HG02642 (cell line): ENCODE measurements at regions not wholly inside any gene's neighbourhood (a gene's known extent, or its start where the extent isn't known, plus 50 kb on each side); places are given as distances from the start of the nearest gene placed in this dataset.

Experiments used
- ATAC-seq: cut with Tn5 transposase; IDR thresholded peaks from one replicate; pipeline ENCODE4 v1.9.1; 2021; ENCODE audit warnings: mild to moderate bottlenecking; ENCODE audit not compliant: unreplicated experiment, poor library complexity

DNA sequence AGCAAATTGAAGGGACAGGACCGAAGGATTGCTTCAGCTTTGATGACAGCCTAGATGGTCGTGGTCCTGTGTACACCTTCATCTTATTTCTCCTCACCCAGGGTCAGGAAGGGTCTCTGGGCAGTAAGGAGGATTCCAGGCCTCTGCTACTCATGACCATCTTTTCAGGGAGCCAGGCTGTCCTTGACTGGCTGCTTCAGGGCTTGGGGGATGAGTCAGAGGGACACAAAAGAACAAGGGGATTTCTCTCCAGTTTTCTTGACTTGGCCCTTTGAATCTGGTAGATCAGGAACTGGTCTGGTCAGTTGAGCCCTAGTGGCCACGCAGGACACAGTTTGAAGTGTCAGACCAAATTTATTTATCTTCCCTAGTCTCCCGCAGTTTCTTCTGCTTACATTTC lies 402.1 kb upstream of the CHD6 start:
- ATAC-seq = no peak

GRCh38 chr20:42018979-42019378 lies 400.8 kb upstream of the CHD6 start:
- no peak for ATAC-seq

GRCh38 chr20:42010090-42010489 lies 391.9 kb upstream of the CHD6 start:
- no peak for ATAC-seq

GRCh38 chr20:42007251-42007650 lies 389.1 kb upstream of the CHD6 start:
- ATAC-seq = no peak

- ATAC-seq = no peak
Measured at GRCh38 chr20:42005211-42005610, 387.0 kb upstream of the CHD6 start.

GRCh38 chr20:42003380-42003779 lies 385.2 kb upstream of the CHD6 start:
- no peak for ATAC-seq

DNA sequence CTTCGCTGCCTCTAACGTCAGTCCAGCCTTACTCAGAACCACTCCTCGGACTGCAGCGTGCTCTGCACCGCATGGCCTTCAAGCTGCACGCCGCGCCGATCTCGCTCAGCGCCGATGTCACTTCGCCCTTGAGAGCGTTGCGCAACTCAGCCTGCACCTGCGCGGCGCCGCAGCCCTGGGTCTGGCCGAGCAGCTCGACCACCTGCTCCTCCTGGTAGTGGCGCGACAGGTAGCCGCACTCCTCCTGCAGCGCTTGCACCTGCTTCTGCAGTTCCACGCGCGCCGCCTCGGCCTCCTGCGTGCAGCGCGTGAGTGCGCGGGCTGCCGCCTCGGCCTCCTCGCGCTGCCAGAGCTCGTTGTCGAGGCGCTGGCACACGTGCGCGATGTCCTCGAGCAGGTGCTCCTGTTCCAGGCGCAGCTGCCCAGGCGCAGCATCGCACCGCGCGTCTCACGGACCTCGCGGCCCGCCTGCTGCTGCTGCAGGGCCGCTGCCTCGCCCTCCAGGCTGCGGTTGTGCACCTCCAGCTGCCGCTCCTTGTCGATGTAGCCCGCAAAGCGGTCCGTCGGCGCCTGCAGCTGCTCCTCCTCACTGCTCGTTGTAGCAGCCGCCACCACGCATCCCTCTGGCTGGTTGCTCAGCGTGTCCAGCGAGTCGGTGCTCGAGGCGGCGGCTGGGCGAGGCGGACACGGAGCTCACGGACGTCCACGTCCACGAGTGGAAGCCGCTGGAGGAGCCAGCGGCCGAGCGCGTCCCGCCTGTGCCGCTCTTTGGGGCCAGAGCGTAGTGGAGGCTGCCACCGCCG lies 380.6 kb upstream of the CHD6 start:
- no peak for ATAC-seq

- ATAC-seq = no peak
Measured at GRCh38 chr20:41996951-41997350, 378.8 kb upstream of the CHD6 start.

DNA sequence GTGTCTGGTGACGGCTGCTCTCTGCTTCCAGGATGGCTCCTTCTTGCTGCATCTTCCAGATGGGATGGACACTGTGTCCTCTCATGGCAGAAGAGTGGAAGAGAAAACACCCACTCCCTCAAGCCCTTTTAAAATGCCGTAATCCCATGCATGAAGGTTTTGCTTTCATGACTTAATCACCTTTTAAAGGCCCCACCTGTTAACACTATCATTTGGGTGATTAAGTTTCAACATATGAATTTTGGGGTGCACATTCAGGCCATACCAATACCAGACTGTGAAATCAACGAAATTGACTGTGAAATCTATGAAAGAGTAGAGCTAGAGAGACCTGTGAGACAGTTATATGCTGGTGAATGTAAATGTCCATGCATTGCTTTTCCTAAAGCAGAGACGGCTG lies 374.3 kb upstream of the CHD6 start:
- no peak for ATAC-seq

DNA sequence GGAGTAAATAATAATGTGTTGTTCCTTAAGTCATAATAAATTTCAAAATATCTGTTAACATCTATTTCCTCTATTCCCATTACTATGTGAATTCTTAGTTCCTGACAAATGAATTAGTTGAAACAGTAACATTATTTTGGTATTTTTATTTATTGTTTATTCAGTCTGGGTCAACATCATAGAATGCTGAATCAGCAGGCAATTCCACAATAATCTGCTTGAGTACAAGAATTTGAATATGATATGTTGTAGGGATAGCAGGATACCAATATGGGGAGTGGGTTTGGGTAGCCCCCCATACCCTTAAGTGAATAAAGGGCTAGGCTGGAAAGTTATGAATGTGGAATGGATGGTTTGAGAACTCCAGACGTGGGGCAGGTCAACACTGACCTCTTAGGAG lies 373.2 kb upstream of the CHD6 start:
- no peak for ATAC-seq

GRCh38 chr20:41989935-41990635 lies 371.9 kb upstream of the CHD6 start:
- no peak for ATAC-seq

DNA sequence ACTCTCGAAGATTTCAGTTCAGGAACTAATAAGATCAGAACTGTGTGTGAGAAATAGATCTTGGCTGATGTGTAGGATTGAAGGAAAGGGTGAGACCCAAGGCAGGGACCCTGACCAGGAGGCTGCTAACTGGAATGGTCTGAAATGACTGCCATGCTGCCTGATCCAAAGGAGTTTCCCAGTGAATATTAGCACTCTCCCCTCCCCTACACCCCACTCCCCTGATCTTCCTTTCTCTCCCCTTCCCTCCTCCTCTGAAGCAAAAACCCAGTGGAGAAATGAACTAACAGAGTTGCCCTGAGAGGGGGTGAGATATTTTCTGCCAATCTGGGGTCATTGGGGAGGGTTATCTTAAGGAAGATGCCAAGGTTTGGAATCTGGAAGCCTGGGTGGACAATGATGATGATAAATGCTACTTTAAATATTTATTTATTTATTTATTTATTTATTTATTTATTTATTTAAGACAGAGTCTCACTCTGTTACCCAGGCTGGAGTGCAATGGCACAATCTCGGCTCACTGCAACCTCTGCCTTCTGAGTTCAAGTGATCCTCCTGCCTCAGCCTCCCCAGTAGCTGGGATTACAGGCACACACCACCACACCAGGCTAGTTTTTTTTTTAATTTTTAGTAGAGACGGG lies 371.0 kb upstream of the CHD6 start:
- ATAC-seq = no peak

DNA sequence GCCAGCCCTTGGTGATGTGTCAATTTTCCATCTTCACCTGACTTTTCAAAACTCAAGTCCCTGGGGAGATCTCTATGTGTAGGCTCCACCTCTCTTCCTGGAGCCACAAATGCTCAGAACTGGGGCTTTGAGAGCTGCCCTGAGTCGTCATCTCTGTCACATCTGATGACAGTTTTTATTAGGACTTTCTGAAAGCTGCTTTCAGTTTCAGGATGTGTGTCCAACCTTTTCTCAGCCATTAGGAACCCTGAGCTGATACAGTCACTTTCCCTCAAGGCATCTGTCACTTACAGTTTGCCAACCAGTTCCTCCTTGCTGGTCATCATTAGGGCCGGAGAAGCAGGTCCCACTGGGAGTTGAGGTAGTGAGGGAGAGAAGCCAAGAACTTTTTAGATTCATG lies 365.9 kb upstream of the CHD6 start:
- ATAC-seq = no peak

DNA sequence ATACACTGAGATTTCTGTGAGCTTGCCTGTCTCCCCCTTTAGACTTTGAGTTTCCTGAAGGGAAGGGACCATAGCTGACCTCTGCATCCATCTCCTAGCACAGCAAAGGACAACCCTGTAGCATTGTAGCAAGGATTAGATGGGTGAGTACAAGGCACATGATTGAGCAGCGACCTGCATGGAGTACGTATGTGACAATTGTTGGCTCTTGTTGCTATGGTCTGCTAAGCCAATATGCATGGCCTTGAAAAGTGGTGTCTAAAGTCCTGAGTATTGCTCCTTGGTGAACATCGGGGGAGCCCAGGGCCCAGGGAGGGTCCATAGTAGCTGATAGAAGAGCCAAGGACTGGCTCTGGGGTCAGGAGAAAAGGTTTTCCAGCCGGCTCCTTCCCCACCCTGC lies 365.0 kb upstream of the CHD6 start:
- ATAC-seq = no peak

DNA sequence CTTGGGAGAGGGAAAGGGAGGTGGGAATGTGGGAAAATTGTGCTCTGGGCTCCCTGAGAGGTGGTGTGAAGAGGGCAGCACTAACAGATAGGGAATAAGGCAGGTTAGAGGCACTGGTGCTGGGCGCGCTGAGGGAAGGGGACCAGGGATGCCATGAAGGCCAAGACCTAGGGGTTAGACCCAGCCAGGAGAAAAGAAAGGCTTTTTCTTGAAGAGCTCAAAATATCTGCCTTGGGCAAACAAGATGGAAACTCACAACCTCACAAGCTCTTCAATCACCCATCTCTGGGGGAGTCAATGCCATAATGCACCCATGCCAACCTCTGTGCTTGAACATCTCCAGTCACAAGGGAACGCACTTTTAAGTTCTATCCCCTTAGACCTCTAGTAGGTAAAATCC lies 363.6 kb upstream of the CHD6 start:
- no peak for ATAC-seq

GRCh38 chr20:41978875-41979274 lies 360.7 kb upstream of the CHD6 start:
- ATAC-seq = no peak

DNA sequence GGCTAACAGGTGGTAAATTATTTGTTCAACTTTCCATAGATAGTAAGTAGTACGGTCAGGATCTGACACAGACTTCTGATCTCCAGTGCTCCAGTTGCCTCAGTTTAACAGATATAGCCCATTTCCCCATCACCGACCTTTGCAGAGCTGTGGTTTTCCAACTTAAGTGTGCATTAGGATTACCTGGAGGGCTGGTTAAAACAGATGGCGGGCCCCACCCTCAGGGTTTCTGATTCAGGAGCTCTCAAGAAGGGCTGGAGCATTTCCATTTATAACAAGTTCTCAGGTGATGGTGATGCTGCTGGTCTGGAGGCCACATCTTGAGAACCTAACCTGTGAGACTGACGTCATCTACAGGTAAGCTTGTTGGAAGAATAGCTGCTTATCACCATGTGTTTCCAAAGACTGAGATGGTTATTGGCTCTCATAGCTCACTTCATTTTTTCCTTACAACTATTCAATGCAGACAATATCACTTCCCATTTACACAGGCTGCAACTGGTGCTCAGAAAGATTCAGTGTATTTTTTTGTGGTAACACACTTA lies 360.1 kb upstream of the CHD6 start:
- no peak for ATAC-seq

GRCh38 chr20:41969656-41970055 lies 351.5 kb upstream of the CHD6 start:
- no peak for ATAC-seq

GRCh38 chr20:41960166-41960565 lies 342.0 kb upstream of the CHD6 start:
- no peak for ATAC-seq

GRCh38 chr20:41958391-41958790 lies 340.2 kb upstream of the CHD6 start:
- ATAC-seq = no peak
